GM19035 (cell line): ENCODE measurements at regions not wholly inside any gene's neighbourhood (a gene's known extent, or its start where the extent isn't known, plus 50 kb on each side); places are given as distances from the start of the nearest gene placed in this dataset.
"Not testable (repeated sequence)": the region's sequence is repeated elsewhere in the genome, so short reads cannot be mapped to it uniquely, and the experiment has no call there.

Experiments
- ATAC-seq: cut with Tn5 transposase; IDR thresholded peaks from one replicate; pipeline ENCODE4 v1.9.1; 2021; ENCODE audit not compliant: unreplicated experiment

DNA sequence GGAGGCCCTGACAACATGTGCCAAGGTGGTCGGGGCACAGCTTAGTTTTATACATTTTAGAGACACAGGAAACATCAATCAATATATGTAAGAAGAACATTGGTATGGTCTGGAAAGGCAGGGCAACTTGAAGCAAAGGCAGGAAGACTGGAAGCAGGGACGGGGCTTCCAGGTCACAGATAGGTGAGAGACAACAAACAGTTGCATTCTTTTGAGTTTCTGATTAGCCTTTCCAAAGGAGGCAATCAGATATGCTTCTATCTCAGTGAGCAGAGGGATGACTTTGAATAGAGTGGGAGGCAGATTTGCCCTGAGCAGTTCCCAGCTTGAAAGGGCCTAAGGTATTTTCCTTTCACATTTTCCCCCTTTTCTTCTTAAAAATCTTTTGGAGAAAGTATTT lies 311.0 kb upstream of the RGS17 start:
- no peak for ATAC-seq

DNA sequence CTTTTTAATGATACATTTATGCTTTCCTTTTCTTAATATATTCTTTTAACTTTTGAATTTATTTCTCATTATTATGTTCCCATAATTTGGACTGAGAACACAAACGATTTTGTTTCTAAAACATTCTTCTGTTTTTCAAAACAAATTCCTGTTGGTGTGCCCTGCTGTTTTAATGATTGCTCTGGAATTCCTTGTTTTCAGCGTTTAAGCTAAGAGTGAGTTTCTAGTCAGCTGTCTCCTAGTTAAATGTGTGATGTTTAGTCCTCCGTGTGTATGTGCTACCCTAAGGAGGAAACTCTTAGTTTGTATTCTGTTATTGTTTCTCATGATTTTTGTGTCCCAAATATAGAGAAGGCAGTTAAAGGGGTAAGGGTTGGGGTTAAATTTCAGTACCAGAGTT lies 306.1 kb upstream of the RGS17 start:
- no peak for ATAC-seq

DNA sequence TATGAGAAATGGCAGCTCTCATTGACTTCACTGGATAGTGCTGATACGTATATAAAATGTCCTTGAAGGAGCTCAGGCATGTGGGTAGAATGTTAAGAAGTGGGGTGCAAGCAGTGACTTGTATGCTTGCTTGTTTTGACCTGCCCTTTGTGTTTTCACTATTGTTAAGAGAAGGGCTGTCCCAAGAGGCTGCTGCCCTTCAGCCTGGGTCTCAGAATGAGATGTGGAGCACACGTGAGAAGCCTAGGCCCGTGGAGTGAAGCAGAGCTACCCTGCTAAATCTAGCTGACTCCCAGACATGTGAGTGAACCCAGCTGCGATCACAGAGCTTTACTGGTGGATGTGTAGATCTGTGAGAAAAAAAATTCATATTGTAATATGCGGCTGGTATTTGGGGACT lies 305.3 kb upstream of the RGS17 start:
- ATAC-seq: no peak

DNA sequence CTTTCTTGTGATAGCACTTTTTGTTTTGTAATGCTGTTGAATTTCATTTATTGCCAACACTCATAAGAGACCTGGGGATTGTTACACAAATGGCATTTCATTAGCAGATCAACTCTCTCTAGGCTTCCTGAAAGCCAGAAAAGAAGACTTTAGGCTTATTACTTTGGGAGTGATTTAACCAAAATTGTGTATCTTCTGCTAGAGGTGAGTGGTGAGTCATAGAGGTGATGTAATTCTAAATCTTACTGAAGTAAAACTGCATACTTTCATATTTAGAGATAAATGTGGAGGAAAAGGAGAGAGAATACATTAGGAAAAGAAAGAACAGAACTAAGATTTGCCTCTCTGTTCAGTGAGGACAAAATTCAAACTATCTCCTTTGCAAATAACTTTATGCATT lies 304.7 kb upstream of the RGS17 start:
- ATAC-seq: no peak

DNA sequence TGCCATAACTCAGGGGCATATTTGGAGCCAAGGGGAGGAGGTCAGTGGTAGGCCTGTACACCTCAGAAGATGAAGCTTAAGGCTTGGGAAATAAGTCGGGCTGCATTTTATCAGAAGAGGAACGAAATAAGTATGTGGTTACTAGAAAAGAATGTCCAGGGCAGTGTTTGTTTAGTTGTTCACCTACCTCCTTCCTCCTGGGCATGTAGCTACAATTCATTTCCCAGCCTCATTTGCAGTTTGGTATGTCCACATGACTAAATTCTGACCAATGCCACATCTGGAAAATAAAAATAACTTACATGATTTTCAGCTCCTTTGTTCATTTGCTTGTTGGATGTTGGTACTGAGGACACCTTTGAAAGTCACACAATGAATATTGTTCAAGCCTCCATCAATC lies 294.5 kb upstream of the RGS17 start:
- ATAC-seq: no peak

DNA sequence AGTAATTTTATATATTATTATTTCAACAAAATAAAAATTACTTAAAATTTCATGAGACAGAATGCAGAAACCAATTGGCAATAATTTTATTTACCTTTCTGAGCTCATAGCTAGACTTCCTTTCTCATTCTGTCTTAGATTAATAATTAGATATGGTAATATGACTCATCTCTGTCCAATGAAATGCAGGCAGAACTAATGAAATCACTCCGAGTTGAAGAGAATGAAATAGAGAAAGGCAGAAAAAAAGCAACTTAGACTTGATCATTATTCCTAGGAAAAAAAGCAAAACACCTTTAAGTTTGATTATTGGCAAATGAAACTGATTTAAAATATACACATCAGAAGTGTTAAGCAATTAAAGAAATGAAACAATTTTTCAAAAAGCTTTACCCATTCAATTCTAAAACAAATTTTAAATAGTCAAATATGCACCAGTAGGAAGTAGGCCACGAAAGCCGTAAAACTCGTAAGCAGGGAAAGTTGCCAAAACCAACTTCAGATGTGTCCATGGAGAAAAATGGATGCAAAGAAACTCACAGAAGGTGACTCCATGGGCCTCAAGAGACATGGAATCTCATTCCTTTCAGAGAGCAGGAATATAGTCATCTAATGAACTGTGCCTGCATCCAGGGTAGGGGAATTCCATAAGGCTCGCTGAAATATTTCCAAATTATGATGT lies 293.8 kb upstream of the RGS17 start:
- no peak for ATAC-seq

DNA sequence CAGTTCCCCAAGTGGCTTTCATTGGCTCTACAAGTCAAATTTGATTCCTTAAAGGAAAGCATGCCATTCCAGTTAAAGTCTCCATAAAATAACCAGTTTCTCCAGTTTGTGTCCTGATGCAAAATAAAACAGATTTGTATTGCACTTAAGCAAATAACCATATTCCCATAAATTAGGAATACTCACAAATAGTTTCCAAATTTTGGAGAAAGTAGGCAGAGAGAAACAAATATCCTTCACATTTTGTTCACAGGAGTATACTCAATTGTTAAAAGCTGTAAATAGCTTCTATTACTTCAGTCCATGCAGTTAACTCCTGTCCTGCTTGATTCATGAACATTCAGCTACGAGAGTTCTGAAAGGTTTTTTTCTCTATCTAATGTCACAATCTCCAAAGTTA lies 281.4 kb upstream of the RGS17 start:
- ATAC-seq: no peak

DNA sequence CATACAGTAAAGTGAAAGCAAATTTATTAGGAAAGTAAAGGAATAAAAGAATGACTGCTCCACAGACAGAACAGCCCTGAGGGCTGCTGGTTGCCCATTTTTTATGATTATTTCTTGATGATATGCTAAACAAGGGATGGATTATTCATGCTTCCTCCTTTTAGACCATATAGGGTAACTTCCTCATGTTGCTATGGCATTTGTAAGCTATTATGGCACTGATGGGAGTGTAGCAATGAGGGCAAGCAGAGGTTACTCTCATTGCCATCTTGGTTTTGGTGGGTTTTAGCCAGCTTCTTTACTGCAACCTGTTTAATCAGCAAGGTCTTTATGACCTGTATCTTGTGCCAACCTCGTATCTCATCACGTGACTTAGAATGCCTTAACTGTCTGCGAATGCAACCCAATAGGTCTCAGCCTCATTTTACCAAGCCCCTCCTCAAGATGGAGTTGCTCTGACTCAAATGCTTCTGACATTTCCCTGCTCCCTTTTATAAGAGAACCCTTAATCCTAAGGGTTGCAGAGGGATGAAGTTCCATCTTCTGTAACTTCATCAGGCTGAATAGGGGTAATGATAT lies 280.1 kb upstream of the RGS17 start:
- ATAC-seq: no peak

DNA sequence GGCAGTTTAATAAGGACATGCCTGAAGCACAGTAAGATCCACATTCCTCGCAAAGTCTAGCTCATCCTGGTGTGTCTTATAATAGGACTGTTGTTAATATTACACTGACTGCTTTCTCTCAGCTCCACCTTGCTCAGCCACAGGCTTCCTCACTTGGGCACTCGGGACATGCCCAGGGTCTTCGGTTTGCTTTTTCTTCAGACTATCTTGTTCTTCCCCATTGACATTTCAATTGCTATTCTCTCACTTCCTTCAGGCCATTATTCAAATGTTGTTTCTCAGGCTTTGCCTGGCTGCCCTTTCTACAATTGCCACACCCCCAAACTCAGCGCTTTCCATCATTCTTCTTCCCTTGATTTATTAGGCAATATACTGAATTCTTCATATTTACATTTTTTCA lies 274.8 kb upstream of the RGS17 start:
- no peak for ATAC-seq

DNA sequence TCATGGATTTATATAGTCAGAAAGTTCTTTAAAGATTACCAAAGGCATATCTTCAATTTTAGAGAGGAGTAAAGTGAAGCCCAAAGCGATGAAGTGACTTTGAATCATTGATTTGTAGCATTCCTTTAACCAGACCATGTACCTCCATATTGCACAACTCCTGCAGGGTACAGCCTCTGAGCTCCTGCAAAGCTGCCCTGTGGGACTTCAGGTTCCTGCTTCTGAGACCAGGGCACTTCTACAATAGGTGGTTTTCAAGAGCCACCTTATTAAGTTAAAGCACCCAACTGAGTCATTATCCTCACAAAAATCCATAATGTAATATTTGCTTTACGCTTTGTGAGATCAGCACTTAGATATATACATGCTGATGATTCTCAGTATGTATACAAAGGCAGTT lies 270.7 kb upstream of the RGS17 start:
- no peak for ATAC-seq

DNA sequence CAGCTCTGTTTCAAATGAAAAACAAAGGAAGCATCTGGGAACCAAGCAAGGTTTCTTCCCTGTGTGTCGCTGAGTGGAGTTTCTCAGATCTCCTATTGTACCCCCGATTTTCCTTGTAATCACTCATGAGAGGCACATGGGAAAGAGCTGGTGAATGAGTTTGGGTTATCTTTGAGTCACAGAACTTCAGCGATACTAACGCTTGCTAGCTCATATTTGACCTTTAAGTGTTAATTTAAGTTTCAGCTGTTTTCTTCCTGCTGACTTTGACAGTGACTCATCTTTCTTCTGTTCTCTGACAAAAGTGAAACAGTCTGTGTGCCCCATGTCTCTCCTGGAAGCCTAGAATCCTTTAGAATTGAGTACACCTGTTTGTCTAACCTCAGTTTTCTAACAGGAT lies 261.1 kb upstream of the RGS17 start:
- ATAC-seq: no peak

DNA sequence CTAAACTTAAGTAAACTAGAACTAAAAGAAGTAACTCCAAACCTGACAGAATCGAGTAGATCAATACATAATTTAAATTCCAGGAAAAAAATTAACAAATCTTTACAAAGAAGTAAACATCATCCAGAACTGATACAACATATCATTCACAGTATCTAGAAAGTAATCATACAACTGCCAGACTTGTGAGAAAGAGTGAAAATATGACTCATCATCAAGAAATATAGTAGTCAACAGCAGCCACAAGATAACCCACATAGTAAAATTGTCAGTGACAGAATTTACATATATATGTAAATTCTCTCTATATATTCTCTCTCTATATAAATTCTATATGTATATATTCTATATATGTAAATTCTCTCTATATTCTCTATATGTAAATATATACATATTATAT lies 242.8 kb upstream of the RGS17 start:
- no peak for ATAC-seq

DNA sequence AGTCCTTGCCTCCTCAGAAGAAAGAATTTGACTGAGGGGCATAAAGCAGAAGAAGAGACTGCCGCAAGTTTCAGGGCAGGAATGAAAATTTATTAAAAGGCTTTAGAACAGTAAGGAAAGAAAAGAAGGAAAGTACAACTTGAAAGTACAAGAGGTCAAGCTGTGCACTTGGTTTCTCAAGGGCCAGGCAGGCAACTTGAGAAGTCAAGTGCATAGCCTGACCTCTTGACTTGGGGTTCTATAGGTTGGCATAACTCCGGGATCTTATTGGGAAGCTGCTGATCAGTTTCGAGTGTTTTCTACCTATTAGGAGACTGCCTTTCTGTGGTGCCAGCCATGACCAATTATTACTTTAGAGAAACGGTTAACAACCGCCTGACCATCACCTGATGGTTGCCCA lies 237.0 kb upstream of the RGS17 start:
- no peak for ATAC-seq

DNA sequence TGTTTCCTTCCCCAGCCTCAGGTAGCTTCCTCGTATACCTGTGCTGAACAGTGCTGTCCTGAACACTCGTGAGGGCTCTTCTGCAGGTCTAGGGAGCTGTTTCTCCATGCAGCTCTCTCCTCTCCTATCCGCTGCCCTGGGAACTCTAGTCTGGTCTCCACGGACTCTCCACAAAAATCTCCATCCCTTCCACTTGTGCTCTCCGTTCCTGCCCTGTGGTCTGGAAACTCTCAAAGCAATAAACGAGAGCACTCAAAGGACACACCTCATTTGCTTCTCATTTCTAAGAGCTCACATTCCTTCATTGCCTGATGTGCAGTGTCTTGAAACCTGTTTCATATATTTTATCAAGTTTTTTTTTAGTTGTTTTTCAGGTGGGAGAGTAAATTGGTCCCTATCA lies 235.9 kb upstream of the RGS17 start:
- ATAC-seq: no peak

DNA sequence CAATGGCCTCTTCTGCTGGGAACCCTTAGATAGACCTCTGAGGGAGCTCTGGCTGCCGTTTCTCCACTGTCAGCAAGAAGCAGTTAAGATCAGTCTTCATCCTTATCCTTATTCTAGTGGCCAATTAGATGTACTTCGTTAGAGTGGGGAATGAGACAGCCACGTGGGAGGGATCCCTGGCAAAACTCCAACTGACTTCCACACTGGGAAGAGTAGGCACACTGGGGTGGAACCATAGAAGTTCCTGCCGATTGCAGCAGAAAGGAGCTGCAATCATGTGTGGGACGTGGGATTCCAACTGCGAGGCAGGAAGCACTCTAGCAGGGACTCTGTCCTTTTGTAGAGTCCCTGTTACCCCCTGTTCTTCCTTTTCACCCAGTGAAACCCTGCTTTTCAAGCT lies 226.3 kb upstream of the RGS17 start:
- ATAC-seq: no peak

DNA sequence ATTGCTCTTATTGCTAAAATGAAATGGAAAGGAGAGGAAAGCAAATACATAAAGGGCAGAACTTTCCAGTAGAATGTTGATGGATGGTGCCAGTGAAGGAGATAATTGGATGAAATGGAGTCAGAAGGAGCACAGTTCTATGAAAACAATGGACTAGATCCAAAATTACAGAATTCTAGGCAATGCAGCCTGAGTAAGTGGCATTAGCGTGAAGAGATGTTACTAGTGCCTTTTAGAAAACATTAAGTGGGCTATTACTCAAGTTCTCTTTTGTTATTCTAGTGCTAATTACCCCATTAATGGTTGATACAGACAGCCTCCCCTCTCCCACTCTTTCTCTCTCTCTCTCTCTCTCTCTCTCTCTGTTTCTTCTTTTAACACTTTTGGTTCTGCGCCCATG lies 209.5 kb upstream of the RGS17 start:
- ATAC-seq: no peak

DNA sequence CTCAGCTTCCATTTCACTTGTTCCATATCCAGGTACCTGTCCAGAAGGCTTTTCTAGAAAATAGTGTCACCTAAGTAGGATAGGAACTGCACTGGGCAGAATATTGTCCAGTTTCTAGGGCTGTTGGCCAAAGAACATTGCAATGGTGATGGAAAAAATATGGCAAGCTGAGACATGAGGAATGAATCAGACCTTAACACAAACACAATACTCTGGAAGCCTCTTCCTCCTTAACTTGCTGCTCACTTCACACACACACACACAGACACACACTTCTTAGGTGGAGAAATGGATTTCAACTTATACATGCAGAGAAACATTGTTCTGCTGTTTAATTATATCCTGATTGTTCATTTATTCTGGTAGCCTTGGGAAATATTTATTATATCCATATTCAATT lies 203.0 kb upstream of the RGS17 start:
- ATAC-seq: no peak

DNA sequence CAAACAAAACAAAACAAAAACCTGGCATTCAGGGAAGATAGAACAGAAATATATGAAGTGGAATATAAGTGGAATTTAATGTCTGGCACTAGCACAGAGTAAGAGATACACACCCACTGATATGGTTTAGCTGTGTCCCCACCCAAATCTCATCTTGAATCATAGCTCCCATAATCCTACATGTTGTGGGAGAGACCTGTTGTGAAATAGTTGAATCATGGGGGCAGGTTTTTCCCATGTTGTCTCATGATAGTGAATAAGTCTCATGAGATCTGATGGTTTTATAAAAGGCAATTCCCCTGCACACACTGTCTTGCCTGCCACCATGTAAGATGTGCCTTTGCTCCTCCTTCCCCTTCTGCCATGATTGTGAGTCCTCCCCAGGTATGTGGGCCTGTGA lies 200.1 kb upstream of the RGS17 start:
- ATAC-seq: not testable (repeated sequence)

DNA sequence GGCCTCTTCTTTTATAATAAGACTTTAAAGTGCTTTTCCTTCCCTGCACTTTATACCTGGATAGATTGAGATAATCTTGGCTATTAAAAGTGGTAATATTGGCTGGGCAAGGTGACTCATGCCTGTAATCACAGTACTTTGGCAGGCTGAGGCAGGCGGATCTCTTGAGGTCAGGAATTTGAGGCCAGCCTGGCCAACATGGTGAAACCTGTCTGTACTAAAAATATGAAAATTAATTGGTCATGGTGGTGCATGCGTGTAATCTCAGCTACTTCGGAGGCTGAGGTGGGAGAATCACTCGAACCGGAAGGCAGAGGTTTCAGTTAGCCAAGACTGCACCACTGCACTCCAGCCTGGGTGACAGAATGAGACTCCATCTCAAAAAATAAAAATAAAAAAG lies 197.1 kb upstream of the RGS17 start:
- no peak for ATAC-seq

DNA sequence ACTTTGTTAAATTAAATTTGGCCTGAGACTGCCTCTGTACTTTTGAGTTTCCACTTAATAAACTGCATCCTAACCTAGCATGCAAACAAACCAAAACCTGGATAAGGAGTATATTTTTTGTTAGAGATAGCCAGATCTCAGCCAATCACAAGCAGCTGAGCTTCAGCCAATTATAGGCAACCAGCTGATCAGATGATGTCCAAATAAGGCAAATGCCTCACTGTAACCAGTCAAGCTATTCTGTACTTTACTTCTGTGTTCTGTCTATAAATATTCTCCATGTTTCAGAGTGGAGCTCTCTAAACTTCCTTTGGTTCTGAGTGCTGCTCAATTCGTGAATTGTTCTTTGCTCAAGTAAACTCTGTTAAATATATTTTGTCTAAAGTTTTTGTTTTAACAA lies 194.6 kb upstream of the RGS17 start:
- ATAC-seq: no peak

DNA sequence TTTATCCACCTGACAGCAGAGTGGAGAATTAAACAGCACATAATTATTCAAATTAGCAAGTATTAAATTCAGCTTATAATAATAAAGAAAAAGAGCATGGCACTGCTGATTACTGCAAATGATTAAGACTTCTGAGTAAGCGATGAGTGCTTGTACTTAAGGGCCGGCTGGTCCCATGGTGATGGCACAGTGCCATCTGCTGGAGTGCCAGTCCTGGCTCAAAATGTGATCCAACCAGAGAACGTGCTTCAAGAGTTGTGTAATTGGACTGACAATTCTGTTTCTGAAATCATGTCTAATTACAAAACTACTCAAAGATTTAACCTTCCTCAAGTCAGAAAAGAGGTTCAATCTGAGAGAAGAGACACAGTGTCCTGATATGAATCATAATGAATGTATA lies 181.6 kb upstream of the RGS17 start:
- no peak for ATAC-seq

DNA sequence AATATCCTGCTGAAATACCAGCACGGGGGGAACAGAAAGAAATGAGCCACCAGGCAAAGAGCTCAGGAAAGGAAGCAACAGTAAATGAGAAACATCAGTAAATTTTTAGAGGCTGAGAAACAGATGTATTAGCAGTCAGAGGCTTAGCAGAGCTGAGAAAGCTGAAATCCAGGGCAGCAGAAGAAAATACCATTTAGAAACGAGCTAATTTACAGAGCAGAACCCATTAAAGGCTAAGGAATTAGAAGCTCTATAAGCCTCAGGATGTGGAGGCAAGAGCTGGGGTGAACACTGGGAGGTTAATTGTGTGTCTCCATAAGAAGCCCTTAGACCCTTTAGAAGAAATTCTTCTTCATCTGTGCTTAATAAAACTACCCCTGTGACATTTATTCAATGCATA lies 178.6 kb upstream of the RGS17 start:
- ATAC-seq: no peak

DNA sequence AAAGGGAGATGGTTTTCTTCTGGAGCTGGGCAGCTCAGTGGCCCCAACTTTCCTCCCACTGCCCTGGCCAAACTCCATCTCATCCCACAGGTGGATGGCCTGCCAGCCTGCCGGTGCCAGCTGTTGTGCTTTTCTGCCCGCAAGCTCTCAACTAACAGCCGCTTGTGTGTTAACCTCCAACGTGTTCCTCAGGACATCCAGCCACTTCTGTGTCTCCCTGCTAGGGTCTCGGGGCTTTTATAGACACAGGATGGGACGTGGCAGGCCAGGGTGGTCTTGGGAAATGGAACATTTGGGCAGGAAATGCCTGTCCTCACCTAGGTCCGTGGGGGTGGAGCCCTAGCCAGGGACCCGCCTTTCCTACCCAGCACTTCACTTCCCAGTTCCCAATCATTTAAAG lies 171.1 kb upstream of the RGS17 start:
- ATAC-seq: no peak
